CD4-positive, alpha-beta T cell treated with Interferon alpha-2 for 1 hour (primary cell): ENCODE measurements at regions not wholly inside any gene's neighbourhood (a gene's known extent, or its start where the extent isn't known, plus 50 kb on each side); places are given as distances from the start of the nearest gene placed in this dataset.

ENCODE experiments used
- DNase-seq, 2 donors: peaks; one replicate each; pipeline ENCODE4 v3.0.0-alpha.2; 2020 to 2022

DNA sequence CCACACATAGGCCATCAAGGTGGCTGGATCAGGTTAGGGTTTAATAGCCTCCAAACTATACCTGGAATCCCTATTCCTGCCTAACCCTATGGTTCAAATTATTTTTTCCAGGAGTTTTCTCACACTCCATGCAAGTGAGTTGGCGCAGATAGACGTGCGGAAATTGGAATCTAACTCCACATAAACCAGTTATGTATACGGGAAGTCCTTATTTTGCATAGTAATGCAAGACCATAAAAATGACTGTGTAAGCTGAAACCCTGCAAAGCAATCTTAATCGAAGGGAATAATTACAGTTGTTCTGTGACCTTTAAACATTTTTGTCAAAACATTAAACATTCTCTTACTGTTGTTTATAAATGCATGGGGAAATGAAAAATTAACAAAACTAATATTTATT is 200.1 kb upstream of the SIX2 start:
- DNase-seq, result no peak

DNA sequence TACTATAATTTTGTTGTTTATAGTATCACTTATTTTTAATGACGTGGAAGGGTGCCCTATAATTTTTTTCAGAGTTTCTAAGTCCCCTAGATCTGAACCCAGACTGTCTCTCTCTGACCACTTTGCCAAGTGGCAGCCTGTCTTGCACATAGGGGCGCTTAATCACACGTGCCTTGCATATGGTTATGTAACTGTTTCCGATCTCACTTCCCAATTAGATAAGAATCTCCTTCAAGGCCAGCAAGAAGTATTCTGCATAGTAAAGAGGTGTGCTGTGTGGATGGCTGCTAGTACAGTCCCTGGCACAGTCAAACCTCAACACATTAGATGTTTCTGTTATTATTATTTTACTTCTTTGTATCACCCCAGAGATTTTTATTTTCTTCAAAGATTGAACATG is 197.8 kb upstream of the SIX2 start:
- DNase-seq, result no peak

DNA sequence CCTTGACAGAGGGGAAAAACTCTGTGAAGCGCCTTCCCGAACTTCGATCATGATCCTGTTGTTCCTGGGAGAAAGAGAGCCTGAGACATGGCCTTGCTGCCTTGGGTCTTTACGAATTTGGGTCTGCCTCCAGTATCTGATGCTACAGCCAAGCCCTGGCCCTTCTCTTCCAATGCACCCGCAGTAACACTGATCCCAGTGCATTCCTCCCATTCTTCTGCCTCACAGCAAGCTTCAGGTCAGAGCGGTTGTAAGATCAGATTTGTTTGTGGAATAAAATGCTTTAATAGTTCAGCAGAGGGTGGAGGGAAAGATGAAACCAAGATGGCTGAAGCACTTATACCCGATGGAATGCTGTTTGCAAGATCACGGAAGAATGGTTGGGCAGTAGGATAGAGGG is 196.7 kb upstream of the SIX2 start:
- DNase-seq, result no peak

DNA sequence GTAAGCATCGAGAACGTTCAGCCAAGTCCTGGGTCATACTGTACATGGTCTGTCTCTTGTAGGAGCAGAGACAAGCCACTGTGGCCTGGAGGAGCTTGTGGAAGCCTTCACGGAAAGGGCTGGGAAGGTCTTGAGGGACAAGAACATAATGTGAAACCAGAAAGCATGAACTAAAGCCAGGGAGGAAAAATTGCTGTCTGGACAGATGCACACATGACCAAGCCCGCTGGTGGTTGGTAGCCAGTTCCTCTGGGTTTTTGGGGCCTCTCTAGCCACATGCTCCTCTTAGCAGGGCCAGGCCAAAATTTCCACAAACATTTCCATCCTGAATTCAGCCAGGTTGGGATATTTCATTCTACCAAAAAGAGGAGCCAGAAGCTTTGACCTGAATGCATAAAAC is 196.2 kb upstream of the SIX2 start:
- no peak for DNase-seq

- no peak for DNase-seq
These were observed 194.1 kb upstream of the SIX2 start for GRCh38 chr2:45203400-45203799.

GRCh38 chr2:45199973-45200372 is 190.7 kb upstream of the SIX2 start:
- DNase-seq, result no peak

- no peak for DNase-seq
These were observed 186.7 kb upstream of the SIX2 start for GRCh38 chr2:45195916-45196315.

- DNase-seq, result no peak
These were observed 185.3 kb upstream of the SIX2 start for GRCh38 chr2:45194596-45194995.

- no peak for DNase-seq
These were observed 184.3 kb upstream of the SIX2 start for GRCh38 chr2:45193581-45193980.

- no peak for DNase-seq
These were observed 183.7 kb upstream of the SIX2 start for GRCh38 chr2:45192991-45193390.

DNA sequence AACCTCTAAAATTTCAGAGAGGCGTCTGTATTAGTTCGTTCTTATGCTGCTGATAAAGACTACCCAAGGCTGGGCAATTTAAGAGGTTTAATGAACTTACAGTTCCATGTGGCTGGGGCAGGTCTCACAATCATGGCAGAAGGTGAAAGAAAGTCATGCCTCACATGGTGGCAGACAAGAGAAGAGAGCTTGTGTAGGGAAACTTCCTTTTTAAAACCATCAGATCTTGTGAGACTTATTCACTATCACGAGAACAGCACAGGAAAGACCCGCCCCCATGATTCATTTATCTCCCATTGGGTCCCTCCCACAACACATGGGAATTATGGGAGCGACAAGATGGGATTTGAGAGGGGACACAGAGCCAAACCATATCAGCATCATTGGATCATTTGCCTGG is 183.2 kb upstream of the SIX2 start:
- DNase-seq, result no peak

- no peak for DNase-seq
These were observed 182.7 kb upstream of the SIX2 start for GRCh38 chr2:45191976-45192375.

- no peak for DNase-seq
These were observed 182.1 kb upstream of the SIX2 start for GRCh38 chr2:45191146-45191863.

DNA sequence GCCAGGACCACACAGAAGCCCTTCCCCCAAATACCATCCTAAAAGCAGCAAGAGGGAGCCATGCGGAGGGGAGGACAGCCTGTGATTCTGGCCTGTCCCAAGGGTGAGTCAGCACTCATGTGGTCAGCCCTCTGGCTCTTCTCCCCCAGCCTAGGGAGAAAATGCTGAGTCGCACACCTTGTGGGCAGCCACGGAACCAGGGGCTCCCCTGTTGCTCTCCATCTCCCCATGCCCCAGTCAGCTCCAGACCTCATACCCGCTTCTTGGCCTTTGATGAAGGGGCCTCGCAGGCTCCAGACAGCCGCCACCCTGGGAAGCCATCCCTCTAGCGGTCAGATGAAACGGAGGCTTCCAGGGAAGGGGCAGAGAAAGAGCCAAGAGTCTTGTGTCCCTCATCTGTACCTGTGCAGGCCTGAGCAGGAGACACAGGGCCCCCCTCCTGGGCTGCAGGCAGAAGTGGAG is 181.3 kb upstream of the SIX2 start:
- DNase-seq, result no peak

GRCh38 chr2:45184606-45185005 is 175.4 kb upstream of the SIX2 start:
- no peak for DNase-seq

- DNase-seq, result no peak
These were observed 173.5 kb upstream of the SIX2 start for GRCh38 chr2:45182667-45183295.

- DNase-seq, result no peak
These were observed 171.5 kb upstream of the SIX2 start for GRCh38 chr2:45180779-45181178.

GRCh38 chr2:45180033-45180746 is 170.9 kb upstream of the SIX2 start:
- DNase-seq, result no peak

GRCh38 chr2:45178854-45179253 is 169.6 kb upstream of the SIX2 start:
- no peak for DNase-seq

GRCh38 chr2:45178359-45178758 is 169.1 kb upstream of the SIX2 start:
- no peak for DNase-seq

- DNase-seq, result no peak
These were observed 168.6 kb upstream of the SIX2 start for GRCh38 chr2:45177870-45178269.

DNA sequence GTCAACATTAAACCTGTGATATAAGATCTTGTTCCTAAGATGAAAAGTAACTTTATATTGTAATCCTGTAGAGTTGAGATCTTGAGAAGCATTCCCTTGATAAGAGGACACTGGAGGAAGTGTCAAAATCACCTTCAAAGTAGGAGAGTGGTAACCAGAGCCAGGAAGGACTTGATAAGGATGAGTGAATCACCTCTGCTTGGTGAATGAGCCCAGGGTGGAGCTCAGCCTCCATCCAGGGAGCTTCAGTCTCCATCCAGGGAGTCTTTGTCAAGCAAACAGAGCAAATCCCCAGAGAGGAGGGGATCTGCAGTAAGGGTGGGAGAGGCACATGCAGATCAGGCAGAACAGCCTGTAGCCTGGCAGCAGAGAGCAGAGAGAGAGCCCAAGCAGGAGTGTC is 167.1 kb upstream of the SIX2 start:
- no peak for DNase-seq

- no peak for DNase-seq
These were observed 164.3 kb upstream of the SIX2 start for GRCh38 chr2:45173513-45173912.

DNA sequence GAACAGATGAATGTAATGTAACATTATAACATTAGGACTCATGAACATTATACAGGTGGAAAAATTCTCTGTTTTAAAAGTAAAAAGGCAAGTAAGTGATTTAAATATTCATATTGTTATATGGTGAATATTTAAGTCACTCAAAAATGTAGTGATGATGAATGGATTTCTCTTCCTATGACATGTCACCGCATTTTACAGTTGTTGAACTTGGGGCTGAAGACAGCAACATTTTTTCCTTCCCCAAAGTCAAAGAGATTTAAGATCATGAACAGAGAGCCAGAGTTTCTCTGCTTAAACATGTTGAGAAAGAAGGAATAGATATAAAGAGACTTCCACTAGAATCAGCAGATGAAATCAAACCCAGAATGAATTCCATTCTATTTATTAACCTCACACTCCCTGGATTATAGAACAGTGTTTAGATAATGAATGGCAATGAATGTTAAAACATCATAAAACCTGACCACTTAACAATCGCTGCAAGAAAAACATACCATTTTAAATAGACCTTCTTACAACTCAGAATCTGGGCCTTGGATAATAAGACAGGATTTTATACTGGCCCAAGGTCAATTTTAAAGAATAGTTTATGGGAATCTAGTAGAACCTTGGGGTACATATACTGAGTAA is 163.6 kb upstream of the SIX2 start:
- no peak for DNase-seq
